ENCODE measurements at regions not wholly inside any gene's neighbourhood (a gene's known extent, or its start where the extent isn't known, plus 50 kb on each side); places are given as distances from the start of the nearest gene placed in this dataset.

- no peak for DNase-seq (ENCODE audit: low read depth)
- TF ChIP-seq CTCF (IDR thresholded peaks at IDR 0.05; ENCODE audit: control insufficient read depth, extremely low read depth, insufficient read depth), result no peak
- H3K4me3 ChIP-seq (ENCODE audit: low read depth, low read length), result no peak overlapping the region
Measured at GRCh38 chr14:85169381-85169780, 360.6 kb upstream of the FLRT2 start.

GRCh38 chr14:85172290-85172689 lies 357.7 kb upstream of the FLRT2 start:
- TF ChIP-seq CTCF (IDR thresholded peaks at IDR 0.05; ENCODE audit: control insufficient read depth, extremely low read depth, insufficient read depth), result no peak
- DNase-seq (ENCODE audit: low read depth), result no peak
- no peak overlapping the region for H3K4me3 ChIP-seq (ENCODE audit: low read depth, low read length)

GRCh38 chr14:85172889-85173477 lies 357.0 kb upstream of the FLRT2 start:
- no peak overlapping the region for H3K4me3 ChIP-seq (ENCODE audit: low read depth, low read length)
- no peak for TF ChIP-seq CTCF (IDR thresholded peaks at IDR 0.05; ENCODE audit: control insufficient read depth, extremely low read depth, insufficient read depth)
- DNase-seq (ENCODE audit: low read depth), result no peak

- TF ChIP-seq CTCF (IDR thresholded peaks at IDR 0.05; ENCODE audit: control insufficient read depth, extremely low read depth, insufficient read depth), result no peak
- no peak overlapping the region for H3K4me3 ChIP-seq (ENCODE audit: low read depth, low read length)
- DNase-seq (ENCODE audit: low read depth), result no peak
Measured at GRCh38 chr14:85175556-85175955, 354.4 kb upstream of the FLRT2 start.

- no peak for DNase-seq (ENCODE audit: low read depth)
- TF ChIP-seq CTCF (IDR thresholded peaks at IDR 0.05; ENCODE audit: control insufficient read depth, extremely low read depth, insufficient read depth), result no peak
- no peak overlapping the region for H3K4me3 ChIP-seq (ENCODE audit: low read depth, low read length)
Measured at GRCh38 chr14:85178864-85179263, 351.1 kb upstream of the FLRT2 start.

GRCh38 chr14:85180876-85181275 lies 349.1 kb upstream of the FLRT2 start:
- no peak for TF ChIP-seq CTCF (IDR thresholded peaks at IDR 0.05; ENCODE audit: control insufficient read depth, extremely low read depth, insufficient read depth)
- no peak overlapping the region for H3K4me3 ChIP-seq (ENCODE audit: low read depth, low read length)
- no peak for DNase-seq (ENCODE audit: low read depth)

- no peak overlapping the region for H3K4me3 ChIP-seq (ENCODE audit: low read depth, low read length)
- no peak for DNase-seq (ENCODE audit: low read depth)
- no peak for TF ChIP-seq CTCF (IDR thresholded peaks at IDR 0.05; ENCODE audit: control insufficient read depth, extremely low read depth, insufficient read depth)
Measured at GRCh38 chr14:85182282-85182681, 347.7 kb upstream of the FLRT2 start.

Data from LNCaP clone FGC (cell line).